ENCODE measurements at regions not wholly inside any gene's neighbourhood (a gene's known extent, or its start where the extent isn't known, plus 50 kb on each side); places are given as distances from the start of the nearest gene placed in this dataset.

GRCh38 chr11:131179836-131180235, 190.6 kb upstream of the NTM start:
- TF ChIP-seq CTCF (IDR thresholded peaks at IDR 0.05; ENCODE audit: low read depth, low read length) (no peak), EZH2phosphoT487 (IDR thresholded peaks at IDR 0.05; ENCODE audit: low read depth) (no peak)

Data from OCI-LY3 (cell line).